H9 (cell line): ENCODE measurements at regions not wholly inside any gene's neighbourhood (a gene's known extent, or its start where the extent isn't known, plus 50 kb on each side); places are given as distances from the start of the nearest gene placed in this dataset.

ENCODE experiments used
- DNase-seq: peaks from one replicate; pipeline ENCODE4 v3.0.0-alpha.2; 2017
- H2AFZ ChIP-seq: one replicate; pipeline ENCODE4 v1.6.1; 2013; ENCODE audit warnings: mild to moderate bottlenecking, low read length, control low read depth, moderate library complexity
- H2AK5ac ChIP-seq: 2 replicates; pipeline ENCODE4 v1.6.1; 2013; ENCODE audit warnings: low read length, control low read depth, mixed read lengths; ENCODE audit not compliant: insufficient read length
- H2BK120ac ChIP-seq: one replicate; pipeline ENCODE4 v1.6.1; 2013; ENCODE audit warnings: low read depth, mild to moderate bottlenecking, low read length, control low read depth, inconsistent platforms; ENCODE audit not compliant: poor library complexity, severe bottlenecking
- H2BK12ac ChIP-seq: 2 replicates; pipeline ENCODE4 v1.6.1; 2013; ENCODE audit warnings: low read length, control low read depth, mixed read lengths, low read depth; ENCODE audit not compliant: insufficient read length
- H2BK15ac ChIP-seq: 2 replicates; pipeline ENCODE4 v1.6.1; 2013; ENCODE audit warnings: low read depth, low read length, control low read depth
- H2BK20ac ChIP-seq: one replicate; pipeline ENCODE4 v1.6.1; 2013; ENCODE audit warnings: low read depth, mild to moderate bottlenecking, low read length, control low read depth, inconsistent platforms; ENCODE audit not compliant: poor library complexity, severe bottlenecking
- H2BK5ac ChIP-seq: 2 replicates; pipeline ENCODE4 v1.6.1; 2013; ENCODE audit warnings: low read length, control low read depth, mixed read lengths; ENCODE audit not compliant: insufficient read length
- H3K14ac ChIP-seq: 2 replicates; pipeline ENCODE4 v1.6.1; 2013; ENCODE audit warnings: low read length, control low read depth; ENCODE audit not compliant: insufficient read depth
- H3K18ac ChIP-seq: 2 replicates; pipeline ENCODE4 v1.6.1; 2013; ENCODE audit warnings: low read depth, mild to moderate bottlenecking, mixed read lengths, low read length, control low read depth; ENCODE audit not compliant: insufficient read length
- H3K23ac ChIP-seq: 2 replicates; pipeline ENCODE4 v1.6.1; 2013; ENCODE audit warnings: low read length, control low read depth, mixed read lengths, low read depth; ENCODE audit not compliant: insufficient read length
- H3K23me2 ChIP-seq: 2 replicates; pipeline ENCODE4 v1.6.1; 2013; ENCODE audit warnings: low read depth, mild to moderate bottlenecking, mixed read lengths, low read length, control low read depth; ENCODE audit not compliant: insufficient read length, poor library complexity, severe bottlenecking
- H3K27ac ChIP-seq: 2 replicates; pipeline ENCODE4 v1.5.1; 2013; ENCODE audit warnings: low read length, control low read depth, mixed read lengths, low read depth; ENCODE audit not compliant: insufficient read length
- H3K27me3 ChIP-seq: 2 replicates; pipeline ENCODE4 v1.6.1; 2013; ENCODE audit warnings: low read length, control low read depth, inconsistent platforms; ENCODE audit not compliant: insufficient read depth
- H3K4ac ChIP-seq: 2 replicates; pipeline ENCODE4 v1.6.1; 2013; ENCODE audit warnings: low read depth, mild to moderate bottlenecking, control low read depth, inconsistent platforms, low read length, moderate library complexity
- H3K4me1 ChIP-seq: 2 replicates; pipeline ENCODE4 v1.6.1; 2013; ENCODE audit warnings: low read length, control low read depth, inconsistent platforms; ENCODE audit not compliant: insufficient read depth
- H3K4me2 ChIP-seq: 2 replicates; pipeline ENCODE4 v1.6.1; 2013; ENCODE audit warnings: low read length, control low read depth, mixed read lengths; ENCODE audit not compliant: insufficient read length, insufficient read depth
- H3K56ac ChIP-seq: 2 replicates; pipeline ENCODE4 v1.6.1; 2013; ENCODE audit warnings: low read depth, mild to moderate bottlenecking, mixed read lengths, low read length, control low read depth; ENCODE audit not compliant: insufficient read length
- H3K79me1 ChIP-seq: 2 replicates; pipeline ENCODE4 v1.6.1; 2013; ENCODE audit warnings: low read depth, mild to moderate bottlenecking, moderate library complexity, low read length, control low read depth, inconsistent platforms; ENCODE audit not compliant: insufficient read depth, poor library complexity, severe bottlenecking
- H3K79me2 ChIP-seq: 2 replicates; pipeline ENCODE4 v1.6.1; 2013; ENCODE audit warnings: low read length, control low read depth, inconsistent platforms; ENCODE audit not compliant: insufficient read depth
- H3K9ac ChIP-seq: 2 replicates; pipeline ENCODE4 v1.6.1; 2013; ENCODE audit warnings: low read length, control low read depth, mixed read lengths; ENCODE audit not compliant: insufficient read length; ENCODE audit errors: extremely low read depth
- H3K9me3 ChIP-seq: one replicate; pipeline ENCODE4 v1.6.1; 2013; ENCODE audit warnings: low read depth, low read length, inconsistent platforms; ENCODE audit not compliant: control insufficient read depth
- H3T11ph ChIP-seq: one replicate; pipeline ENCODE4 v1.6.1; 2013; ENCODE audit warnings: mild to moderate bottlenecking, low read length, control low read depth, inconsistent platforms
- H4K20me1 ChIP-seq: one replicate; pipeline ENCODE4 v1.6.1; 2013; ENCODE audit not compliant: control insufficient read depth, insufficient read length, insufficient read depth
- H4K5ac ChIP-seq: 2 replicates; pipeline ENCODE4 v1.6.1; 2013; ENCODE audit warnings: low read depth, mild to moderate bottlenecking, mixed read lengths, low read length, control low read depth; ENCODE audit not compliant: insufficient read length
- H4K8ac ChIP-seq: replicated peaks from 2 replicates; pipeline ENCODE4 v1.6.1; 2013; ENCODE audit warnings: low read length, control low read depth, mixed read lengths, low read depth; ENCODE audit not compliant: insufficient read length
- H4K91ac ChIP-seq: 2 replicates; pipeline ENCODE4 v1.6.1; 2013; ENCODE audit warnings: low read depth, mild to moderate bottlenecking, moderate library complexity, mixed read lengths, low read length, control low read depth; ENCODE audit not compliant: insufficient read length
- H3K27ac Mint-ChIP-seq, 3 experiments: 2 replicates in 2 of 3; 3 replicates in 1 of 3; pipeline ENCODE4 v1.8.0; 2020 to 2021; ENCODE audit warnings: mixed read lengths in 3 of 3, mild to moderate bottlenecking in 1 of 3, moderate library complexity in 1 of 3
- H3K27me3 Mint-ChIP-seq: 2 replicates; pipeline ENCODE4 v1.8.0; 2021; ENCODE audit warnings: low read depth, mild to moderate bottlenecking, moderate library complexity, mixed read lengths
- H3K36me3 Mint-ChIP-seq, 3 experiments: 2 replicates in 2 of 3; 3 replicates in 1 of 3; pipeline ENCODE4 v1.8.0; 2020 to 2021; ENCODE audit warnings: low read depth in 3 of 3, mixed read lengths in 3 of 3; ENCODE audit not compliant: insufficient read depth in 1 of 3
- H3K4me1 Mint-ChIP-seq, 2 experiments: 2 replicates each; pipeline ENCODE4 v1.8.0; 2020; ENCODE audit warnings: mixed read lengths in 2 of 2
- H3K4me3 Mint-ChIP-seq, 2 experiments: 2 replicates in 1 of 2; 3 replicates in 1 of 2; pipeline ENCODE4 v1.8.0; 2020 to 2021; ENCODE audit warnings: mild to moderate bottlenecking in 2 of 2, mixed read lengths in 2 of 2, moderate library complexity in 1 of 2
- H3K9me3 Mint-ChIP-seq, 2 experiments: 2 replicates in 1 of 2; 3 replicates in 1 of 2; pipeline ENCODE4 v1.8.0; 2020; ENCODE audit warnings: mild to moderate bottlenecking in 2 of 2, mixed read lengths in 2 of 2, moderate library complexity in 1 of 2
- WGBS: extraction: QIAGEN DNeasy Blood & Tissue Kit; methylation state at CpG from one replicate; pipeline ENCODE4 v1.1.7; 2013; ENCODE audit warnings: missing lambda C conversion rate, low lambda C conversion rate, mixed read lengths; ENCODE audit not compliant: insufficient read length; ENCODE audit errors: extremely low coverage; 5-methylcytosine and 5-hydroxymethylcytosine counted together
- TF ChIP-seq, protein P1 (sequence below): fragments of 200-600 bp; sonication (generic); conservative IDR thresholded peaks from 3 replicates; pipeline ENCODE4 v1.8.0; 2021; ENCODE audit warnings: antibody characterized with exemption, mild to moderate bottlenecking

DNA sequence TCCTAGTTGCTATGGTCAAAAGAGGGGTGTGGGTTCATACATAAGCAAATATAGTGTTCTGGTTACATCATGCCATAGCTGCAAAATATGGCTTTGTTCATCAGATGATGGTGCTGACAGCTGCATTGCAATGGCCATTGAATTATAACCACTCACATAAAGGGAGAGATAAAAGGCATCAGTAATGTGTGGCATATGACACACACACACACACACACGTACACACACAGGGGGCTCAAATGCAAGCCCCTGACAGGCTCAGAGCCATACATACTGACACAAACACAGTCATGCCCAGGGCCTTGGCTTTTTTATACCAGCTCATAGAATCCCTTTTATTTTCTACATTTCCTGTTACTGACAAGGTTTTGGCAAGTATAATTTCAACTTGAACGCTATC, 698.9 kb downstream of the BCL11B start:
- no peaks in the 10 kb centered on the region for H3K27me3 Mint-ChIP-seq
- Histone ChIP-seq H4K5ac (no peak overlapping the region), H3K4me2 (no peak overlapping the region), H3K79me1 (no peaks in the 10 kb centered on the region), H3K23ac (no peak overlapping the region), H3K56ac (no peak overlapping the region), H3K4me1 (no peaks in the 10 kb centered on the region), H3K79me2 (no peaks in the 10 kb centered on the region), H3K18ac (no peak overlapping the region), H3K14ac (no peak overlapping the region), H3T11ph (no peak overlapping the region), H3K9ac (no peak overlapping the region), H2BK5ac (no peak overlapping the region), H3K23me2 (no peaks in the 10 kb centered on the region), H4K91ac (no peak overlapping the region), H3K27ac (no peak overlapping the region), H2BK20ac (no peak overlapping the region), H2BK12ac (no peak overlapping the region), H2BK15ac (no peak overlapping the region), H3K4ac (no peak overlapping the region), H2BK120ac (no peak overlapping the region), H2AFZ (no peak overlapping the region), H2AK5ac (no peak overlapping the region), H3K9me3 (peaks cover 26% of the 10 kb centered on the region), H3K27me3 (no peaks in the 10 kb centered on the region), H4K20me1 (no peaks in the 10 kb centered on the region), H4K8ac (no peak overlapping the region)
- H3K27ac Mint-ChIP-seq, result no peak overlapping the region
- peaks cover 45 to 59% of the 10 kb centered on the region in 2 experiments for H3K9me3 Mint-ChIP-seq
- no peak for DNase-seq
- no peaks in the 10 kb centered on the region for H3K4me1 Mint-ChIP-seq
- H3K4me3 Mint-ChIP-seq, result no peak overlapping the region
- H3K36me3 Mint-ChIP-seq, result peaks cover 5 to 35% (median 9%) of the 10 kb centered on the region in 3 experiments; a peak in 6 of 7 replicates
- WGBS, result no CpG with 5 or more reads among the region's 2 CpGs
- TF ChIP-seq, protein P1, sequence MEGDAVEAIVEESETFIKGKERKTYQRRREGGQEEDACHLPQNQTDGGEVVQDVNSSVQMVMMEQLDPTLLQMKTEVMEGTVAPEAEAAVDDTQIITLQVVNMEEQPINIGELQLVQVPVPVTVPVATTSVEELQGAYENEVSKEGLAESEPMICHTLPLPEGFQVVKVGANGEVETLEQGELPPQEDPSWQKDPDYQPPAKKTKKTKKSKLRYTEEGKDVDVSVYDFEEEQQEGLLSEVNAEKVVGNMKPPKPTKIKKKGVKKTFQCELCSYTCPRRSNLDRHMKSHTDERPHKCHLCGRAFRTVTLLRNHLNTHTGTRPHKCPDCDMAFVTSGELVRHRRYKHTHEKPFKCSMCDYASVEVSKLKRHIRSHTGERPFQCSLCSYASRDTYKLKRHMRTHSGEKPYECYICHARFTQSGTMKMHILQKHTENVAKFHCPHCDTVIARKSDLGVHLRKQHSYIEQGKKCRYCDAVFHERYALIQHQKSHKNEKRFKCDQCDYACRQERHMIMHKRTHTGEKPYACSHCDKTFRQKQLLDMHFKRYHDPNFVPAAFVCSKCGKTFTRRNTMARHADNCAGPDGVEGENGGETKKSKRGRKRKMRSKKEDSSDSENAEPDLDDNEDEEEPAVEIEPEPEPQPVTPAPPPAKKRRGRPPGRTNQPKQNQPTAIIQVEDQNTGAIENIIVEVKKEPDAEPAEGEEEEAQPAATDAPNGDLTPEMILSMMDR, result no peak
